GM23338 (cell line): ENCODE measurements at regions not wholly inside any gene's neighbourhood (a gene's known extent, or its start where the extent isn't known, plus 50 kb on each side); places are given as distances from the start of the nearest gene placed in this dataset.
A peak's percentile ranks its signal among the peaks of the same experiment; 100 is the strongest.

Source experiments
- ATAC-seq: fragments of 200-7000 bp; cut with Tn5 transposase; 3 replicates; pipeline ENCODE4 v1.9.1; 2020
- DNase-seq: peaks from one replicate; pipeline ENCODE4 v3.0.0-alpha.2; 2015; ENCODE audit warnings: low spot score
- H2AFZ ChIP-seq: fragments of 200-600 bp; sonication (generic); 2 replicates; pipeline ENCODE4 v1.8.0; 2016; ENCODE audit warnings: antibody characterized with exemption, mild to moderate bottlenecking, moderate library complexity
- H3F3A ChIP-seq: fragments of 200-600 bp; sonication (generic); replicated peaks from 2 replicates; pipeline ENCODE4 v1.8.0; 2017; ENCODE audit warnings: antibody characterized with exemption, mixed run types, low read depth
- H3K27ac ChIP-seq: fragments of 200-600 bp; sonication (generic); 2 replicates; pipeline ENCODE4 v1.6.1; 2016; ENCODE audit warnings: low read depth
- H3K27me3 ChIP-seq: fragments of 200-600 bp; sonication (generic); 2 replicates; pipeline ENCODE4 v1.8.0; 2016; ENCODE audit warnings: mild to moderate bottlenecking, mixed run types, moderate library complexity; ENCODE audit not compliant: insufficient read depth
- H3K36me3 ChIP-seq: fragments of 200-600 bp; sonication (generic); 2 replicates; pipeline ENCODE4 v1.8.0; 2016; ENCODE audit warnings: mild to moderate bottlenecking; ENCODE audit not compliant: insufficient read depth
- H3K4me1 ChIP-seq: fragments of 200-600 bp; sonication (generic); 2 replicates; pipeline ENCODE4 v1.8.0; 2016; ENCODE audit warnings: mild to moderate bottlenecking, moderate library complexity; ENCODE audit not compliant: insufficient read depth
- H3K4me2 ChIP-seq: fragments of 200-600 bp; sonication (generic); 2 replicates; pipeline ENCODE4 v1.7.1; 2017; ENCODE audit warnings: mixed run types
- H3K4me3 ChIP-seq: fragments of 200-600 bp; sonication (generic); 2 replicates; pipeline ENCODE4 v1.6.1; 2016; ENCODE audit warnings: mixed run types
- H3K79me2 ChIP-seq: fragments of 200-600 bp; sonication (generic); replicated peaks from 2 replicates; pipeline ENCODE4 v1.8.0; 2017; ENCODE audit warnings: mild to moderate bottlenecking; ENCODE audit not compliant: insufficient read depth
- H3K9me2 ChIP-seq: fragments of 200-600 bp; sonication (generic); 2 replicates; pipeline ENCODE4 v1.8.0; 2017; ENCODE audit not compliant: insufficient read depth
- H4K20me1 ChIP-seq: fragments of 200-600 bp; sonication (generic); replicated peaks from 2 replicates; pipeline ENCODE4 v1.8.0; 2017; ENCODE audit warnings: mild to moderate bottlenecking; ENCODE audit not compliant: insufficient read depth
- H3K27ac Mint-ChIP-seq: 2 replicates; pipeline ENCODE4 v1.8.0; 2020; ENCODE audit warnings: inconsistent platforms, mild to moderate bottlenecking, moderate library complexity, mixed read lengths
- H3K27me3 Mint-ChIP-seq: 3 replicates; pipeline ENCODE4 v1.8.0; 2022; ENCODE audit warnings: low read depth, mild to moderate bottlenecking, moderate library complexity, mixed read lengths, inconsistent platforms; ENCODE audit not compliant: insufficient read depth, poor library complexity
- H3K36me3 Mint-ChIP-seq: 3 replicates; pipeline ENCODE4 v1.8.0; 2021; ENCODE audit warnings: low read depth, mild to moderate bottlenecking, inconsistent platforms, moderate library complexity, mixed read lengths
- H3K4me1 Mint-ChIP-seq: 3 replicates; pipeline ENCODE4 v1.8.0; 2020; ENCODE audit warnings: mild to moderate bottlenecking, inconsistent platforms, mixed read lengths
- H3K4me3 Mint-ChIP-seq: 3 replicates; pipeline ENCODE4 v1.8.0; 2021; ENCODE audit warnings: moderate library complexity, mild to moderate bottlenecking, inconsistent platforms, mixed read lengths
- H3K9me3 Mint-ChIP-seq: 3 replicates; pipeline ENCODE4 v1.8.0; 2020; ENCODE audit warnings: moderate library complexity, mild to moderate bottlenecking, inconsistent platforms, mixed read lengths
- CREB1 ChIP-seq: fragments of 250-450 bp; sonication (Bioruptor Pico); IDR thresholded peaks from 2 replicates; pipeline ENCODE4 v1.5.0; 2020; ENCODE audit warnings: low read depth, mild to moderate bottlenecking, moderate library complexity
- ETS1 ChIP-seq: IDR thresholded peaks from 2 replicates; pipeline ENCODE4 v1.6.1; 2016; ENCODE audit warnings: antibody characterized with exemption
- EZH2 ChIP-seq: fragments of 200-600 bp; sonication (generic); IDR thresholded peaks from one replicate; pipeline ENCODE4 v1.8.0; 2017; ENCODE audit warnings: antibody characterized with exemption, mild to moderate bottlenecking, low read depth; ENCODE audit not compliant: unreplicated experiment
- EZH2phosphoT487 ChIP-seq: fragments of 200-600 bp; sonication (generic); IDR thresholded peaks from one replicate; pipeline ENCODE4 v1.8.1; 2018; ENCODE audit warnings: antibody characterized with exemption; ENCODE audit not compliant: unreplicated experiment
- JUNB ChIP-seq: IDR thresholded peaks from one replicate; pipeline ENCODE4 v1.6.1; 2016; ENCODE audit warnings: antibody characterized with exemption; ENCODE audit not compliant: unreplicated experiment
- NANOG ChIP-seq: IDR thresholded peaks from 2 replicates; pipeline ENCODE4 v1.6.1; 2016; ENCODE audit warnings: antibody characterized with exemption, borderline replicate concordance
- POLR2AphosphoS5 ChIP-seq: IDR thresholded peaks from 2 replicates; pipeline ENCODE4 v1.6.1; 2016; ENCODE audit warnings: antibody characterized with exemption, low read depth
- REST ChIP-seq: IDR thresholded peaks from one replicate; pipeline ENCODE4 v1.6.1; 2018; ENCODE audit warnings: antibody characterized with exemption; ENCODE audit not compliant: unreplicated experiment
- STAT1 ChIP-seq: IDR thresholded peaks from one replicate; pipeline ENCODE4 v1.6.1; 2016; ENCODE audit warnings: antibody characterized with exemption; ENCODE audit not compliant: unreplicated experiment
- ZNF114 ChIP-seq: fragments of 250-450 bp; sonication (Bioruptor Pico); IDR thresholded peaks from 2 replicates; pipeline ENCODE4 v1.5.0; 2020; ENCODE audit warnings: mild to moderate bottlenecking, moderate library complexity
- ZNF331 ChIP-seq: fragments of 250-450 bp; sonication (Bioruptor Pico); IDR thresholded peaks from 2 replicates; pipeline ENCODE4 v1.5.0; 2020; ENCODE audit warnings: low read depth, mild to moderate bottlenecking, moderate library complexity
- ZNF462 ChIP-seq: fragments of 250-450 bp; sonication (Bioruptor Pico); IDR thresholded peaks from 2 replicates; pipeline ENCODE4 v1.5.0; 2020; ENCODE audit warnings: mild to moderate bottlenecking, moderate library complexity
- TF ChIP-seq, protein P1 (sequence below), 2 experiments: fragments of 200-600 bp in 1 of 2; sonication (generic) in 1 of 2; conservative IDR thresholded peaks; 2 replicates each; pipeline versions ENCODE4 v1.5.1 to v1.6.1; 2016 to 2017; ENCODE audit warnings: antibody characterized with exemption in 2 of 2, low read depth in 2 of 2, mild to moderate bottlenecking in 2 of 2, moderate library complexity in 1 of 2

GRCh38 chr13:44747179-44747578, 171.0 kb upstream of the TSC22D1 start:
- TF ChIP-seq CREB1 (CRISPR knock-in tag), result no peak
- no peak for TF ChIP-seq STAT1
- TF ChIP-seq ETS1, result no peak
- no peak for TF ChIP-seq EZH2phosphoT487
- no peak for TF ChIP-seq REST
- TF ChIP-seq POLR2AphosphoS5, result no peak
- no peak for TF ChIP-seq NANOG
- TF ChIP-seq ZNF114 (CRISPR knock-in tag), result no peak
- TF ChIP-seq ZNF331, result no peak
- TF ChIP-seq JUNB, result no peak
- TF ChIP-seq ZNF462, result no peak
- TF ChIP-seq EZH2, result no peak
- TF ChIP-seq, protein P1, sequence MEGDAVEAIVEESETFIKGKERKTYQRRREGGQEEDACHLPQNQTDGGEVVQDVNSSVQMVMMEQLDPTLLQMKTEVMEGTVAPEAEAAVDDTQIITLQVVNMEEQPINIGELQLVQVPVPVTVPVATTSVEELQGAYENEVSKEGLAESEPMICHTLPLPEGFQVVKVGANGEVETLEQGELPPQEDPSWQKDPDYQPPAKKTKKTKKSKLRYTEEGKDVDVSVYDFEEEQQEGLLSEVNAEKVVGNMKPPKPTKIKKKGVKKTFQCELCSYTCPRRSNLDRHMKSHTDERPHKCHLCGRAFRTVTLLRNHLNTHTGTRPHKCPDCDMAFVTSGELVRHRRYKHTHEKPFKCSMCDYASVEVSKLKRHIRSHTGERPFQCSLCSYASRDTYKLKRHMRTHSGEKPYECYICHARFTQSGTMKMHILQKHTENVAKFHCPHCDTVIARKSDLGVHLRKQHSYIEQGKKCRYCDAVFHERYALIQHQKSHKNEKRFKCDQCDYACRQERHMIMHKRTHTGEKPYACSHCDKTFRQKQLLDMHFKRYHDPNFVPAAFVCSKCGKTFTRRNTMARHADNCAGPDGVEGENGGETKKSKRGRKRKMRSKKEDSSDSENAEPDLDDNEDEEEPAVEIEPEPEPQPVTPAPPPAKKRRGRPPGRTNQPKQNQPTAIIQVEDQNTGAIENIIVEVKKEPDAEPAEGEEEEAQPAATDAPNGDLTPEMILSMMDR (conservative IDR thresholded peaks at IDR 0.05; ENCODE audit: low read depth in 2 of 2), result no peak
- Mint-ChIP-seq H3K27ac (no peak overlapping the region), H3K4me1 (no peaks in the 10 kb centered on the region), H3K4me3 (no peak overlapping the region), H3K27me3 (peaks cover 2% of the 10 kb centered on the region), H3K9me3 (peaks cover 7% of the 10 kb centered on the region), H3K36me3 (no peaks in the 10 kb centered on the region)
- H3K36me3 ChIP-seq, result no peaks in the 10 kb centered on the region
- H3K27me3 ChIP-seq, result no peaks in the 10 kb centered on the region
- DNase-seq (no peak), ATAC-seq (no peak)
- no peaks in the 10 kb centered on the region for H3F3A ChIP-seq
- no peaks in the 10 kb centered on the region for H3K79me2 ChIP-seq
- peak overlapping the region; percentile 52; the same call in 1 of the 2 replicates for H2AFZ ChIP-seq
- H4K20me1 ChIP-seq, result no peaks in the 10 kb centered on the region
- H3K4me1 ChIP-seq, result no peaks in the 10 kb centered on the region
- H3K27ac ChIP-seq, result no peak overlapping the region
- H3K9me2 ChIP-seq, result peaks cover 4% of the 10 kb centered on the region; the same call in 1 of the 2 replicates
- no peak overlapping the region for H3K4me3 ChIP-seq
- no peak overlapping the region for H3K4me2 ChIP-seq
